HepG2 (cell line): ENCODE measurements at regions not wholly inside any gene's neighbourhood (a gene's known extent, or its start where the extent isn't known, plus 50 kb on each side); places are given as distances from the start of the nearest gene placed in this dataset.

ENCODE experiments used
- BHLHE40 ChIP-seq: IDR thresholded peaks from 2 replicates; pipeline ENCODE4 v1.6.1; 2011; ENCODE audit warnings: low read length, improper control_type of control experiment
- JUNB ChIP-seq: sonication (generic); formaldehyde crosslinking; IDR thresholded peaks from 2 replicates; pipeline ENCODE4 v1.8.0; 2022; ENCODE audit warnings: missing genetic modification reagents, mild to moderate bottlenecking, borderline replicate concordance
- NBN ChIP-seq: fragments of 450-650 bp; conservative IDR thresholded peaks from 2 replicates; pipeline ENCODE4 v1.6.1; 2017
- NKX3-1 ChIP-seq: sonication (generic); formaldehyde crosslinking; IDR thresholded peaks from 2 replicates; pipeline ENCODE4 v1.5.0; 2020; ENCODE audit warnings: missing genetic modification reagents
- RAD21 ChIP-seq: fragments of 450-650 bp; formaldehyde crosslinking; IDR thresholded peaks from 2 replicates; pipeline ENCODE4 v1.5.0; 2020; ENCODE audit warnings: mild to moderate bottlenecking
- SMC3 ChIP-seq: IDR thresholded peaks from 2 replicates; pipeline ENCODE4 v1.6.1; 2011; ENCODE audit warnings: low read length, improper control_type of control experiment
- TAF1 ChIP-seq: sonication (generic); formaldehyde crosslinking; IDR thresholded peaks from 2 replicates; pipeline ENCODE4 v1.4.0; 2020; ENCODE audit warnings: missing genetic modification reagents
- TEAD2 ChIP-seq: sonication (generic); formaldehyde crosslinking; IDR thresholded peaks from 2 replicates; pipeline ENCODE4 v1.9.0; 2021; ENCODE audit warnings: missing genetic modification reagents
- ZNF839 ChIP-seq: sonication (generic); formaldehyde crosslinking; IDR thresholded peaks from 2 replicates; pipeline ENCODE4 v1.4.0; 2020; ENCODE audit warnings: missing genetic modification reagents, mild to moderate bottlenecking, borderline replicate concordance
- TF ChIP-seq, protein P1 (sequence below): sonication (generic); formaldehyde crosslinking; IDR thresholded peaks from 2 replicates; pipeline ENCODE4 v1.9.0; 2021; ENCODE audit warnings: missing genetic modification reagents, mild to moderate bottlenecking, borderline replicate concordance
- TF ChIP-seq, protein P2 (sequence below): sonication (generic); formaldehyde crosslinking; IDR thresholded peaks from 2 replicates; pipeline ENCODE4 v1.5.0; 2020; ENCODE audit warnings: mild to moderate bottlenecking, missing genetic modification reagents, moderate library complexity

DNA sequence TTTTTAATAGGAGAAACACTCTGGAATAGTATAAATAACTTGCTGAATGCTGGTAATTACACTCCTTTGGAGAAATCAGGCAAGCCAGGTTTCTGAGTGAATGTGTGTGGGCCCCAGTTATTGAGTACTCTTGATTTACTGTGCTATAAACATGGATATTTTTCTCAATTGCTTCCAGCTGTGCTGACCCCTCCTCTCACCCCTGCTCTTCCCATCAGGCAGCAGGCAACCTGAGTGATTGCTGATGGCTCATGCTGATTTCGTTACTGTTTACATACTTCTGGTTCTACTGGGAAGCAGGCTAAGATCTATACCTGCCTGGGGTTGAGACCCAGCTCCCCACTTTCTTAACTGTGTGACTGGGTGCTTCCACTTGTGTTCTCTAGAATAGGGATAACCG, 68.5 kb downstream of the DHCR7 start:
- TF ChIP-seq RAD21 (CRISPR knock-in tag) (no peak), TEAD2 (CRISPR knock-in tag) (no peak), ZNF839 (CRISPR knock-in tag) (no peak), TAF1 (CRISPR knock-in tag) (no peak), BHLHE40 (no peak), JUNB (CRISPR knock-in tag) (no peak), NKX3-1 (CRISPR knock-in tag) (no peak), NBN (no peak), SMC3 (no peak)
- TF ChIP-seq, protein P1, sequence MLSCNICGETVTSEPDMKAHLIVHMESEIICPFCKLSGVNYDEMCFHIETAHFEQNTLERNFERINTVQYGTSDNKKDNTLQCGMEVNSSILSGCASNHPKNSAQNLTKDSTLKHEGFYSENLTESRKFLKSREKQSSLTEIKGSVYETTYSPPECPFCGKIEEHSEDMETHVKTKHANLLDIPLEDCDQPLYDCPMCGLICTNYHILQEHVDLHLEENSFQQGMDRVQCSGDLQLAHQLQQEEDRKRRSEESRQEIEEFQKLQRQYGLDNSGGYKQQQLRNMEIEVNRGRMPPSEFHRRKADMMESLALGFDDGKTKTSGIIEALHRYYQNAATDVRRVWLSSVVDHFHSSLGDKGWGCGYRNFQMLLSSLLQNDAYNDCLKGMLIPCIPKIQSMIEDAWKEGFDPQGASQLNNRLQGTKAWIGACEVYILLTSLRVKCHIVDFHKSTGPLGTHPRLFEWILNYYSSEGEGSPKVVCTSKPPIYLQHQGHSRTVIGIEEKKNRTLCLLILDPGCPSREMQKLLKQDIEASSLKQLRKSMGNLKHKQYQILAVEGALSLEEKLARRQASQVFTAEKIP: no peak
- TF ChIP-seq, protein P2, sequence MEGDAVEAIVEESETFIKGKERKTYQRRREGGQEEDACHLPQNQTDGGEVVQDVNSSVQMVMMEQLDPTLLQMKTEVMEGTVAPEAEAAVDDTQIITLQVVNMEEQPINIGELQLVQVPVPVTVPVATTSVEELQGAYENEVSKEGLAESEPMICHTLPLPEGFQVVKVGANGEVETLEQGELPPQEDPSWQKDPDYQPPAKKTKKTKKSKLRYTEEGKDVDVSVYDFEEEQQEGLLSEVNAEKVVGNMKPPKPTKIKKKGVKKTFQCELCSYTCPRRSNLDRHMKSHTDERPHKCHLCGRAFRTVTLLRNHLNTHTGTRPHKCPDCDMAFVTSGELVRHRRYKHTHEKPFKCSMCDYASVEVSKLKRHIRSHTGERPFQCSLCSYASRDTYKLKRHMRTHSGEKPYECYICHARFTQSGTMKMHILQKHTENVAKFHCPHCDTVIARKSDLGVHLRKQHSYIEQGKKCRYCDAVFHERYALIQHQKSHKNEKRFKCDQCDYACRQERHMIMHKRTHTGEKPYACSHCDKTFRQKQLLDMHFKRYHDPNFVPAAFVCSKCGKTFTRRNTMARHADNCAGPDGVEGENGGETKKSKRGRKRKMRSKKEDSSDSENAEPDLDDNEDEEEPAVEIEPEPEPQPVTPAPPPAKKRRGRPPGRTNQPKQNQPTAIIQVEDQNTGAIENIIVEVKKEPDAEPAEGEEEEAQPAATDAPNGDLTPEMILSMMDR (CRISPR knock-in tag): no peak
